IMR-90 (cell line): ENCODE measurements at regions not wholly inside any gene's neighbourhood (a gene's known extent, or its start where the extent isn't known, plus 50 kb on each side); places are given as distances from the start of the nearest gene placed in this dataset.

ENCODE experiments used
- BHLHE40 ChIP-seq: fragments of 150-350 bp; IDR thresholded peaks from 2 replicates; pipeline ENCODE4 v1.6.1; 2016; ENCODE audit warnings: mild to moderate bottlenecking, low read depth, low read length
- CHD1 ChIP-seq: IDR thresholded peaks from 2 replicates; pipeline ENCODE4 v1.6.1; 2012; ENCODE audit warnings: low read depth, low read length, improper control_type of control experiment
- CTCF ChIP-seq: conservative IDR thresholded peaks from 2 replicates; pipeline ENCODE4 v1.5.1; 2012; ENCODE audit warnings: mild to moderate bottlenecking, low read depth, low read length, improper control_type of control experiment
- ELK1 ChIP-seq: fragments of 150-350 bp; IDR thresholded peaks from 2 replicates; pipeline ENCODE4 v1.6.1; 2016; ENCODE audit warnings: low read depth, mild to moderate bottlenecking, low read length, moderate library complexity, borderline replicate concordance
- FOS ChIP-seq: fragments of 150-350 bp; IDR thresholded peaks from 2 replicates; pipeline ENCODE4 v1.6.1; 2016; ENCODE audit warnings: low read depth, low read length
- MAZ ChIP-seq: IDR thresholded peaks from 2 replicates; pipeline ENCODE4 v1.6.1; 2012; ENCODE audit warnings: low read depth, mild to moderate bottlenecking, low read length, improper control_type of control experiment, moderate library complexity, borderline replicate concordance
- MXI1 ChIP-seq: IDR thresholded peaks from 2 replicates; pipeline ENCODE4 v1.6.1; 2012; ENCODE audit warnings: low read depth, mild to moderate bottlenecking, low read length, moderate library complexity, borderline replicate concordance
- NFE2L2 ChIP-seq: fragments of 150-350 bp; IDR thresholded peaks from 2 replicates; pipeline ENCODE4 v1.6.1; 2016; ENCODE audit warnings: low read depth, mild to moderate bottlenecking, low read length
- POLR2A ChIP-seq: IDR thresholded peaks from 2 replicates; pipeline ENCODE4 v1.6.1; 2012; ENCODE audit warnings: mild to moderate bottlenecking, low read depth, low read length
- RAD21 ChIP-seq: IDR thresholded peaks from 2 replicates; pipeline ENCODE4 v1.6.1; 2012; ENCODE audit warnings: low read length, improper control_type of control experiment
- RCOR1 ChIP-seq: IDR thresholded peaks from 2 replicates; pipeline ENCODE4 v1.6.1; 2012; ENCODE audit warnings: mild to moderate bottlenecking, low read length, improper control_type of control experiment; ENCODE audit not compliant: insufficient replicate concordance
- RFX5 ChIP-seq: IDR thresholded peaks from 2 replicates; pipeline ENCODE4 v1.8.0; 2012; ENCODE audit warnings: low read depth, mild to moderate bottlenecking, low read length, moderate library complexity
- USF2 ChIP-seq: fragments of 150-350 bp; IDR thresholded peaks from 2 replicates; pipeline ENCODE4 v1.6.1; 2017; ENCODE audit warnings: mild to moderate bottlenecking, antibody characterized with exemption, low read length, low read depth

- TF ChIP-seq MXI1 (no peak), POLR2A (no peak), CTCF (no peak), RCOR1 (no peak), RAD21 (no peak), USF2 (no peak), FOS (no peak), BHLHE40 (no peak), NFE2L2 (no peak), CHD1 (no peak), MAZ (no peak), RFX5 (no peak), ELK1 (no peak)
These were observed 575.8 kb downstream of the DACH1 start for GRCh38 chr13:71290963-71291841.
